Liver (tissue), 3 donors: ENCODE measurements at regions not wholly inside any gene's neighbourhood (a gene's known extent, or its start where the extent isn't known, plus 50 kb on each side); places are given as distances from the start of the nearest gene placed in this dataset.
"Not testable (repeated sequence)": the region's sequence is repeated elsewhere in the genome, so short reads cannot be mapped to it uniquely, and the experiment has no call there.

Experiments used
- CTCF ChIP-seq: fragments of 150-350 bp; IDR thresholded peaks from 2 replicates; pipeline ENCODE4 v1.5.1; 2017; ENCODE audit warnings: improper control_type of control experiment, low read depth, low read length; ENCODE audit not compliant: missing input control
- FOXA1 ChIP-seq: IDR thresholded peaks from 2 replicates; pipeline ENCODE4 v1.6.1; 2016; ENCODE audit warnings: antibody characterized with exemption
- GABPA ChIP-seq, 2 donors: IDR thresholded peaks in 1 of 2; conservative IDR thresholded peaks in 1 of 2; 2 replicates each; pipeline ENCODE4 v1.6.1; 2016; ENCODE audit warnings: antibody characterized with exemption in 2 of 2, mild to moderate bottlenecking in 1 of 2, moderate library complexity in 1 of 2
- RAD21 ChIP-seq, 2 donors: IDR thresholded peaks; 2 replicates each; pipeline ENCODE4 v1.6.1; 2016; ENCODE audit warnings: antibody characterized with exemption in 2 of 2, mild to moderate bottlenecking in 2 of 2
- RXRA ChIP-seq, 2 donors: IDR thresholded peaks; 2 replicates each; pipeline ENCODE4 v1.6.1; 2017 to 2018; ENCODE audit warnings: antibody characterized with exemption in 2 of 2, mild to moderate bottlenecking in 1 of 2
- SP1 ChIP-seq: IDR thresholded peaks from 2 replicates; pipeline ENCODE4 v1.6.1; 2018; ENCODE audit warnings: antibody characterized with exemption, mild to moderate bottlenecking
- TAF1 ChIP-seq: conservative IDR thresholded peaks from 2 replicates; pipeline ENCODE4 v1.6.1; 2016; ENCODE audit warnings: antibody characterized with exemption, mild to moderate bottlenecking
- YY1 ChIP-seq: IDR thresholded peaks from 2 replicates; pipeline ENCODE4 v1.6.1; 2016; ENCODE audit warnings: antibody characterized with exemption, mild to moderate bottlenecking
- donor health status: healthy.
- donor health status: healthy.

GRCh38 chr7:51389952-51390351 is 73.3 kb upstream of the COBL start:
- TF ChIP-seq CTCF; RAD21 (IDR thresholded peaks at IDR 0.05); SP1; FOXA1; TAF1; YY1; GABPA (IDR thresholded peaks at IDR 0.05 in 1 of 2, conservative IDR thresholded peaks at IDR 0.05 in 1 of 2); RXRA (IDR thresholded peaks at IDR 0.05): not testable (repeated sequence)
